Ascending aorta (tissue), 2 donors: ENCODE measurements at regions not wholly inside any gene's neighbourhood (a gene's known extent, or its start where the extent isn't known, plus 50 kb on each side); places are given as distances from the start of the nearest gene placed in this dataset.
A peak's percentile ranks its signal among the peaks of the same experiment; 100 is the strongest.

ENCODE experiments used
- DNase-seq, 2 donors: peaks; one replicate each; pipeline ENCODE4 v3.0.0-alpha.2; 2019; ENCODE audit warnings: low spot score in 2 of 2
- H3K27ac ChIP-seq, 2 donors: fragments of 200-600 bp; sonication (generic); one replicate each; pipeline ENCODE4 v1.5.1; 2016 to 2017; ENCODE audit warnings: mild to moderate bottlenecking in 1 of 2
- H3K27me3 ChIP-seq: fragments of 200-600 bp; sonication (generic); one replicate; pipeline ENCODE4 v1.5.1; 2017
- H3K36me3 ChIP-seq, 2 donors: fragments of 200-600 bp; sonication (generic); one replicate each; pipeline ENCODE4 v1.5.1; 2016
- H3K4me1 ChIP-seq, 2 donors: fragments of 200-600 bp; sonication (generic); one replicate each; pipeline ENCODE4 v1.5.1; 2016 to 2017; ENCODE audit warnings: mild to moderate bottlenecking in 1 of 2
- H3K4me3 ChIP-seq, 2 donors: fragments of 200-600 bp; sonication (generic); one replicate each; pipeline ENCODE4 v1.5.1; 2016 to 2017; ENCODE audit warnings: mild to moderate bottlenecking in 1 of 2
- H3K9me3 ChIP-seq, 2 donors: fragments of 200-600 bp; sonication (generic); one replicate each; pipeline ENCODE4 v1.5.1; 2016
- intact Hi-C: fragments of 100-400 bp; cut with DNase I; formaldehyde crosslinking; loops from one replicate; pipeline ENCODE4 v1.15.1; 2023
- TF ChIP-seq, protein P1 (sequence below), 3 experiments: fragments of 200-600 bp in 2 of 3; fragments of 450-650 bp in 1 of 3; sonication (generic) in 2 of 3; IDR thresholded peaks; one replicate each; pipeline ENCODE4 v1.5.1; 2016 to 2019; ENCODE audit warnings: antibody characterized with exemption in 3 of 3, mild to moderate bottlenecking in 1 of 3, moderate library complexity in 1 of 3

DNA sequence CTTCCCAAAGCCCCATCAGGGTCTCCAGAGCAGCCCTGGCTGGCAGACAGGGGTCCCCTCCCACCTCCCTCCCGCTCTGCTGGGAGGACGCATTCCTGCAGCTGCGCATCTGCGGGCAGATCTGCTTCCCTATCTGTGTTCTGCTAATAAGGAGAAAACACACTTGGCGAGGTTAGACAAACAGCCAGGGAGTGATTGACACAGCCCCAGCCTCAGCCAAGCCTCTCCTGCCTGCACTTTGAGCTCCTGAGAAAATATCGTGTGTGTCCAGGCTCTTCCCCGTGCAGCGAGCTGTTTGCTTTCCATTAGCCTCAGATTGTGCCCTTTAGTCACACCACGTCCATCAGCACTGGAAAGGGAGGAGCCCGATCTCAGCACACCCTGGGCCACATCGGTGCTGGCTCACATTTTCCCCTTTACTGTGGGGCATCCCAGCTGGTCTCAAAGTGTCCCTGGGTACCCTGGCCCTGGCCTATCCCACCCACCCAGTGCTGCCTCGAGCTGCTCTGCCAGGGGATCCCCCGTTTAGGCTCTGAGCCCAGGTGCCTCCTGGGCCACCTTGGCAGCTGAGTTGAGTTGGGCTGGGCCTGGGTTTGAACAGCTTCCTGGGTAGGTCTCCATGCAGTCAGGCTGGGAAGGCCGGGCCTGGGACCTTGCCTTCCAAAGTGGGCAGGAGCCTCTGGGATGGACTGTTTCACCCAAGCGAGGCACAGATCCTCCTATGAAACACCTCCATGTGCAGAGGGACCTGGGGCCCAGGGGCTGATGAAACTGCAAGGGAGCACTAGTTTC, 61.1 kb downstream of the BARX1 start:
- Histone ChIP-seq H3K36me3 (no peaks in the 10 kb centered on the region), H3K9me3 (no peaks in the 10 kb centered on the region), H3K27ac (no peak overlapping the region), H3K4me3 (no peak overlapping the region), H3K4me1 (no peaks in the 10 kb centered on the region), H3K27me3 (no peaks in the 10 kb centered on the region)
- TF ChIP-seq, protein P1, sequence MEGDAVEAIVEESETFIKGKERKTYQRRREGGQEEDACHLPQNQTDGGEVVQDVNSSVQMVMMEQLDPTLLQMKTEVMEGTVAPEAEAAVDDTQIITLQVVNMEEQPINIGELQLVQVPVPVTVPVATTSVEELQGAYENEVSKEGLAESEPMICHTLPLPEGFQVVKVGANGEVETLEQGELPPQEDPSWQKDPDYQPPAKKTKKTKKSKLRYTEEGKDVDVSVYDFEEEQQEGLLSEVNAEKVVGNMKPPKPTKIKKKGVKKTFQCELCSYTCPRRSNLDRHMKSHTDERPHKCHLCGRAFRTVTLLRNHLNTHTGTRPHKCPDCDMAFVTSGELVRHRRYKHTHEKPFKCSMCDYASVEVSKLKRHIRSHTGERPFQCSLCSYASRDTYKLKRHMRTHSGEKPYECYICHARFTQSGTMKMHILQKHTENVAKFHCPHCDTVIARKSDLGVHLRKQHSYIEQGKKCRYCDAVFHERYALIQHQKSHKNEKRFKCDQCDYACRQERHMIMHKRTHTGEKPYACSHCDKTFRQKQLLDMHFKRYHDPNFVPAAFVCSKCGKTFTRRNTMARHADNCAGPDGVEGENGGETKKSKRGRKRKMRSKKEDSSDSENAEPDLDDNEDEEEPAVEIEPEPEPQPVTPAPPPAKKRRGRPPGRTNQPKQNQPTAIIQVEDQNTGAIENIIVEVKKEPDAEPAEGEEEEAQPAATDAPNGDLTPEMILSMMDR (IDR thresholded peaks at IDR 0.05): no peak
- intact Hi-C loops: no loop called here
- peak in 1 of 2 donors; percentile 56 for DNase-seq

DNA sequence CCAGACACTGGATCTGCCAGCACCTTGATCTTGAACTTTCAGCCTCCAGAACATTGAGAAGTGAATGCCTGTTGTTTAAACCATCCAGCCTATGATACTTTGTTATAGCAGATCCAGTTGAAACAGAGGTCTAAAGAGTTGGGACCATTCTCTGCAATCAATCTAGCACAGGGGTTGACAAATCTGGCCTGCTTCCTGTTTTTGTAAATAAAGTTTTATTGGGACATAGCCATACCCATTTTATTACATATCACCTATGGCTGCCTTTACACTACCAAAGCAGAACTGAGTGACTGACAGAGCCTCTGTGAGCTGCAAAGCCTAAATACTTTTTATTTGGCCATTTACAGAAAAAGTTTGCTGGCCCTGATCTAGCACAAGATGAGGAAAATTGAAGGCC, 62.0 kb downstream of the BARX1 start:
- no peak for DNase-seq
- Histone ChIP-seq H3K27ac (no peak overlapping the region), H3K36me3 (no peaks in the 10 kb centered on the region), H3K4me3 (no peak overlapping the region), H3K27me3 (no peaks in the 10 kb centered on the region), H3K9me3 (no peaks in the 10 kb centered on the region), H3K4me1 (no peaks in the 10 kb centered on the region)
- TF ChIP-seq, protein P1 (IDR thresholded peaks at IDR 0.05): no peak
- intact Hi-C loops: no loop called here

DNA sequence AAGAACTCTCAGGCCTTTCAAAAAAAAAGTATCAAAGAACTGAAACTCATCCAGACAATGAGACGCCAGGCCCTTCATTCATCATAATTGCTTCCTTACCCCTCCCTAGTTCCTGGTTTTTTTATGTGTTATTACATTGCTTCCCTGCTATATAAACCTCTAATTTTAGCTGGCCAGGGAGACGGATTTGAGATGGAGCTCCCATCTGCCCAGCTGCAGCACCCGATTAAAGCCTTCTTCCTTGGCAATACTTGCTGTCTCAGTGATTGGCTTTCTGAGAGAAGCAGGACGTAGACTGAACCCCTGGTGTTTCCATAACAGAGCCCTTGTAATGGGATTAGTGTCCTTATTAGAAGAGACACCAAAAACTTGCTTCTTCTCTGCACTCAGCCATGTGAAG, 62.4 kb downstream of the BARX1 start:
- DNase-seq: no peak
- TF ChIP-seq, protein P1 (IDR thresholded peaks at IDR 0.05): no peak
- H3K9me3 ChIP-seq: peaks cover 0 to 2% of the 10 kb centered on the region in 2 donors
- no peaks in the 10 kb centered on the region for H3K4me1 ChIP-seq
- H3K27me3 ChIP-seq: no peaks in the 10 kb centered on the region
- H3K27ac ChIP-seq: no peak overlapping the region
- no peak overlapping the region for H3K4me3 ChIP-seq
- intact Hi-C loops: no loop called here
- no peaks in the 10 kb centered on the region for H3K36me3 ChIP-seq

DNA sequence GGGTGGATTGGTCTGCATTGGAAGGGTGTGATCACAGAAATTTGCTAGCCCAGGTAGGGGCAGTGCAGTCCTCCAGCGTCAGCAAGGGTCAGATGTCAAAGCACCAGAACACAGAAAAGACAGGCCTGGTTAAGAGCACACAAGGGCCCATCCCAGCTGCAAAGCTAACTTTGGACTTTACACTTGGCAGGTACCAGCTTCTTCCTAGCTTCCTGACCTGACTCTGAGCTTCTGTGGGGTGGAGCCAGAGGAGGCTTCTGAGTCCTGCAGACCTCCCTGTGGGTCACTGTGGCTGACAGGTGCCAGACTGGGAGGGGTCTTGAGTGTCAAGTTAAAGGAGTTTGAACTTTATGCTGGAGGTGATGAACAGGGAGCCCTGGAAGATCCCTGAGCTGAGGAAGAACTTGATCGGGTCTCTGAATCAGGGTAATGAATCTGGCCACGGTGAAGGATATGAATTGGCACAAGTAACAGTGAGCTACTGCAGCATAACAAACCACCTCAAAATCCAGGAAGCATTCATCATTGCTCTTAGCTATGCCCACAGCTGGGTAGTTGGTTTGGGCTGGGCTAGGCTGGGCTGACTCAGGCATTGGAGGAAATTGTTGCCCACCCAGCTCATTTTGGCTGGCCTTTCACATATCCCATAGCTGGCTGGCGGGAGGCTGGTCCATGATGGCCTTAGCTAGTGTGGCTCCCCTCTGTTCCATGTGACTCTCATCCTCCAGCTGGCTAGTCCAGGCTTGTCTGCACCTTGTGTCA, 63.4 kb downstream of the BARX1 start:
- DNase-seq: peak in 1 of 2 donors; percentile 45
- Histone ChIP-seq H3K4me3 (no peak overlapping the region), H3K36me3 (no peaks in the 10 kb centered on the region), H3K27ac (no peak overlapping the region), H3K27me3 (no peaks in the 10 kb centered on the region), H3K9me3 (peaks cover 0 to 5% of the 10 kb centered on the region in 2 donors), H3K4me1 (no peaks in the 10 kb centered on the region)
- intact Hi-C loops: no loop called here
- TF ChIP-seq, protein P1 (IDR thresholded peaks at IDR 0.05): no peak

DNA sequence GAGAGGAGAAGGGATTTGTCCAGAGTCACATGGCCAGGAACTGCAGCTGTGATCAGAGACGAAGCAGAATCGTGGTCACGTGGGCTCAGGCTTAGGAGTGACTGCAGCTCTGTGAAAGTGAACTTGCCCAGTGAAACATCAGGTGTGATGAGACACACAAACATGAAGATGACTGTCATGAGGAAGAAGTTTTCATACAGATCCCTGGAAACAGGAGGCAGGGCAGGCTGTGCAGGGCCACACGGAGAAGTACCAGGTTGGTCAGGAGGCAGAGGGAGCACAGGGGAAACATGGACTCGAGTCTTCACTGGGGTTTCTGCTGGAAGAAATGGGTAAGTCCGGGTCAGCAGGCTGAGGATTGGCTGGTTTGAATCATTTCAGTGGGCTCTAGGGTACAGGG, 64.1 kb downstream of the BARX1 start:
- TF ChIP-seq, protein P1 (IDR thresholded peaks at IDR 0.05): no peak
- Histone ChIP-seq H3K4me1 (no peaks in the 10 kb centered on the region), H3K9me3 (peaks cover 0 to 5% of the 10 kb centered on the region in 2 donors), H3K4me3 (no peak overlapping the region), H3K27me3 (no peaks in the 10 kb centered on the region), H3K27ac (no peak overlapping the region), H3K36me3 (no peaks in the 10 kb centered on the region)
- intact Hi-C loops: no loop called here
- peak in 1 of 2 donors; percentile 30 for DNase-seq
